HL-60 (cell line): ENCODE measurements at regions not wholly inside any gene's neighbourhood (a gene's known extent, or its start where the extent isn't known, plus 50 kb on each side); places are given as distances from the start of the nearest gene placed in this dataset.
"Not testable (repeated sequence)": the region's sequence is repeated elsewhere in the genome, so short reads cannot be mapped to it uniquely, and the experiment has no call there.

Source experiments
- CTCF ChIP-seq: IDR thresholded peaks from one replicate; pipeline ENCODE4 v1.5.1; 2011; ENCODE audit warnings: low read length, control low read depth, inconsistent platforms; ENCODE audit not compliant: insufficient read depth
- POLR2AphosphoS5 ChIP-seq: IDR thresholded peaks from 2 replicates; pipeline ENCODE4 v1.6.1; 2012; ENCODE audit warnings: low read depth
- REST ChIP-seq: IDR thresholded peaks from 2 replicates; pipeline ENCODE4 v1.6.1; 2012; ENCODE audit warnings: low read depth; ENCODE audit not compliant: insufficient replicate concordance
- SPI1 ChIP-seq: IDR thresholded peaks from 2 replicates; pipeline ENCODE4 v1.6.1; 2012; ENCODE audit warnings: low read depth, mild to moderate bottlenecking, borderline replicate concordance

GRCh38 chr2:216980510-216980909, 120.6 kb upstream of the TNP1 start:
- not testable (repeated sequence) for TF ChIP-seq CTCF, POLR2AphosphoS5, REST, SPI1
